Hematopoietic multipotent progenitor cell treated with erythropoietin and hydrocortisone succinate and interleukin-3 and kit ligand, for 15 days (in vitro differentiated cells): ENCODE measurements at regions not wholly inside any gene's neighbourhood (a gene's known extent, or its start where the extent isn't known, plus 50 kb on each side); places are given as distances from the start of the nearest gene placed in this dataset.
A peak's percentile ranks its signal among the peaks of the same experiment; 100 is the strongest.

Source experiments
- DNase-seq: peaks from one replicate; pipeline ENCODE4 v3.0.0-alpha.2; 2015; ENCODE audit warnings: low spot score

DNA sequence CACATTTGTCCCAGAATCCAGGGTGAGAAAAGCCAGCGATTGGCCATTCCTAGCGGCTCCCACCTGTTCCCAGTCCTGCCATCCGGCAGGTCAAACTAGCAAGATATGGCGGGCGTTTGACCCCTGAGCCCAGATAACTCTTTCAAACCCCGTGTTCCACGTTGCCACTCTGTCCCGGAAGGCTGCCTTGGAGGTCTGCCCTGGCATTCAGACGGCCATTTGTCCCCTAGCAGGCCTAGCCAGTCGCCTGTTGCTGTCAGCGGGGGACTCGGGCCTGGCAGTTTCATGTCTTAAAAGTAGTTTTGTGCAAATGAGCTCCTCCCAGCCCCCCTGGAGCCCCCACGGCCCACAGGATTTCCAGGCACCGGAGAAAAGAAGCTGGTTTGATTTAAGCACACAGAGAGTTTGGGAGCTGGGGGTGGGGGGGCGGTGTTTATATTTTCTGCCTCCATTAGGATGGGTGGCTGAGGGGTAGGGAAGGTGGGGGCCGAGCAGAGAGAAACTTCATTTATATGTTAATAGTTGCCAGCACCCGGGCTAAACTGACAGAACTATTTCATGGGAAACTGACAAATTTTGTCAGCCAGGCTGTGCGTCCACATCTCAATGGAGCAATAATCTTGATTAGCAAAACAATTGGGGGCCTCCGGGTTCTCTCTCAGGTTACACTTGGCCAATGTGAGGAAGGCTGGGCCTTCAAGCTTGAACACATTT is 240.9 kb upstream of the SALL1 start:
- DNase-seq: no peak

GRCh38 chr16:51390877-51391276 is 239.8 kb upstream of the SALL1 start:
- DNase-seq: no peak

GRCh38 chr16:51389881-51390280 is 238.8 kb upstream of the SALL1 start:
- DNase-seq: no peak

DNA sequence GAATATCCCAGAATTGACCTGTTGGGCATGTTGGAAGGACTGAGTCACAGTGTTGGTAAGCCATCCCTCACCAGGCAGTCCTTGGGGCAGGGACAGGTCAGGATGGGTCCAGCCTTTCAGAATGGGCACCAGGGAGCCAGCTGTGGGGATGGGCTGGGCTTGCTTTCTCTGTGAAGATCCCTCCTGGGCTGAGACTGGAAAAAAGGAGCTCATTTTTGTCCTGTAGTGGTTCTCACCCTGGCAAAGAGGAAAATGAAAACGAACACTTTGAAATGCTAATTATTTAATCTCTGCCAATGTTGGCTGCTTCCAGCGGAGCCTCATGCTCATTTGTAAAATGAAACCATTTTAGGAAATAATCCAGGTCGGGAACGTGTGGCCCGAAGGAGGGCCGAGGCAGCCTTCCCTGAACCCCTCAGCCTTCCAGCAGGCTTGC is 237.5 kb upstream of the SALL1 start:
- no peak for DNase-seq

DNA sequence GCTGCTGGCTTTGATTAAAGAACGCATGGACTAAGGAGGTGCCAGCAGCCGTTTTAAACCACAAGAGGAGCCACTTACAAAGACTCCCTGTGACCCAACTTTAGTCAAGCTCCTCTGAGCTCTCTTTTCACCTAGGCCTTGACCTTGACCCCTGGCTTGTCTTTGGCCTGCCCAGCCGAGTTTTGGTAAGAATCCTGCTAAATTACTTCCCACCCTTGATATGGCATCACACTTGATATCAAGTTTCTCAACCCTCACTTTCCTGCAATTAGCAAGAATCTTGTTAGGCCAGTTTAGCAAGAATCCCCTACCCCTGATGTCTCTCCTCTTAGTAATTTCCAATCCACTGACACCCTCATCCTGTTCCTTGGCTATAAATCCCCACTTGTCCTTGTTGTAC is 232.8 kb upstream of the SALL1 start:
- no peak for DNase-seq

DNA sequence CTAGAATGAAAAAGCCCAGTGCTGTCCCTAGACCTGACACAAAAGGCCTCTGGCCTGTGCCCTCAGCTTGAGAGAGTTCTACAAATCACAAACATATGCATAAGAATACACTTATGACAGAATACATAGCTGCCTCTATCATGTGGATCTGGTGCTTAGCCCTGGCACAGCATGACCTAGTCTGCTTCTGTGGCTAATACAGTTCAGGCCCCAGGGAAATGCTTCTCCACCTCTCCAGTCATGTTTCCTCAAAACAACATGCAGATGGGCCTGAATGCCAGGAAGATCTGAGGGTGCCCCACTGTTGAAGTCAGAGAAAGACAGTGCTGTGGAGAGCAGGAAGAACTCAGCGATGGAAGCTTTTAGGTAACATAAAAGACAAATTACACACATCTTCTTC is 231.9 kb upstream of the SALL1 start:
- DNase-seq: no peak

DNA sequence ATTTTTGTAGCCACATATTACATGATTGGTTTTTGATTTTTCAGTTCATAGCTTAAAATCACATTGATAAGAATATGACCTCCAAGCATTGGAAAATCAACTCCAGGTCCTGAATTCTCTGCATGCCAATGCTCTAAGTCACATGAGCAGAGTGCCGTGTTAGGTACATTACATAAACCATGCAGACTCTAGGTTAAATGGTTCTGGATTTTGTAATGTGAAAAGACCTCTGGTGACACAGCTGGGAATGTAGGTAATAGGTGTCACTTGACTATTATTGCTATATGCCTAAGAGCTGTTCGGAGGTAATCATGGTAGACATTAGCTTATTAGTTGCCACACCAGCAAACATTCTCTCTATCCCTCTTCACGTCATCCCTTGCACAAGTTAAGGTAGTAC is 231.1 kb upstream of the SALL1 start:
- no peak for DNase-seq

- DNase-seq: no peak
Observed at GRCh38 chr16:51376080-51376479, 225.0 kb upstream of the SALL1 start.

DNA sequence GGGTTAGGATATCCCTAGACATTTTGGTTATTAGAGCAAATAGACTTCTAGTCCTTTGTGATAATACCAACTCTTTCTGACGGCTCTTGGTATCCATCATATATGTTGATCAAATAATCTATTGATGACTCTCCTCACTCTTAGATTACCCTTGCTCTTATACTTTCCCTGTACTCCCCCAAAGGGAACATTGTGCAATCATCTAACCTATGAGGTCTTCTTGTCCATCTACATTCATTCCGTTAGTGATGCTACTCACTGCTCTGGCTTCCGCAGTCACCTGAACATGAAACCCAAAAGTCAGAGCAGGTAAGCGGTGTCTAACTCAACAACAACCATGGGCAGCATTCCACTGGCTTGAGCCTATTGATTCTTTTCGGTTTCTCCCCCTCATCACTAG is 223.7 kb upstream of the SALL1 start:
- DNase-seq: no peak

DNA sequence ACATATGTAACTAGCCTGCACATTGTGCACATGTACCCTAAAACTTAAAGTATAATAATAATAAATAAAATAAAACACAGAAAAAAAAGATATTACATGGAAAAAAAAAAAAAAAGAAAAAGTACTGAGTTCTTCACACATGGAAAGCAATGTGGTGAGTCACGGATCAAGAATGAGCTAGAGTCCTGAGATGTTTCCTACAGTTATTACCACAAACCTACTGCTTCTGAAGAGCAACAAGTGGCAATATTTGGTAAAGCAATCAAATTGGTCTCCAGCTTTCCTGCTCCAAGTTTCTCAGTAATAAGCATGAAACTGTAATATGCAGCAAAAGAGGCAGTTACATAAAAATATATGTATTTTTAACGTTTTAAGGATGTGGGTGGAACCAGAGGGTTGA is 223.3 kb upstream of the SALL1 start:
- DNase-seq: no peak

DNA sequence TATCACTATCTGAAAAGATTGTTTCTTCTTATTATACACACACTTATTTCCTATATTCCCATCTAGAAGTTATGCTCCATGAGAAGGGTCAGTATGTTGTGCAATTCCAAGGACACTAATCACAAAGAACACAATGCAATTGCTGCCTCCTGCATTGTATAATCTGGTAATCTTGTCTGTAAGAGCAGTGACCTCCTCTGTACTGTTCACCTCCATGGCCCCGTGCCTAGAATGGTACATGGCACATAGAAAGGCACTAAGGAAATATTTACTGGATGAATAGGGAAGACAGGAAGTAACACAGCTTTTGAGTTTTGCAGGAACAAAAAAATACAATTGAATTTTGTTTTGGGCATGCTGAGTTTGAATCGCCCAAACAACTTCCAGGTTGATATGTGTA is 214.6 kb upstream of the SALL1 start:
- no peak for DNase-seq

DNA sequence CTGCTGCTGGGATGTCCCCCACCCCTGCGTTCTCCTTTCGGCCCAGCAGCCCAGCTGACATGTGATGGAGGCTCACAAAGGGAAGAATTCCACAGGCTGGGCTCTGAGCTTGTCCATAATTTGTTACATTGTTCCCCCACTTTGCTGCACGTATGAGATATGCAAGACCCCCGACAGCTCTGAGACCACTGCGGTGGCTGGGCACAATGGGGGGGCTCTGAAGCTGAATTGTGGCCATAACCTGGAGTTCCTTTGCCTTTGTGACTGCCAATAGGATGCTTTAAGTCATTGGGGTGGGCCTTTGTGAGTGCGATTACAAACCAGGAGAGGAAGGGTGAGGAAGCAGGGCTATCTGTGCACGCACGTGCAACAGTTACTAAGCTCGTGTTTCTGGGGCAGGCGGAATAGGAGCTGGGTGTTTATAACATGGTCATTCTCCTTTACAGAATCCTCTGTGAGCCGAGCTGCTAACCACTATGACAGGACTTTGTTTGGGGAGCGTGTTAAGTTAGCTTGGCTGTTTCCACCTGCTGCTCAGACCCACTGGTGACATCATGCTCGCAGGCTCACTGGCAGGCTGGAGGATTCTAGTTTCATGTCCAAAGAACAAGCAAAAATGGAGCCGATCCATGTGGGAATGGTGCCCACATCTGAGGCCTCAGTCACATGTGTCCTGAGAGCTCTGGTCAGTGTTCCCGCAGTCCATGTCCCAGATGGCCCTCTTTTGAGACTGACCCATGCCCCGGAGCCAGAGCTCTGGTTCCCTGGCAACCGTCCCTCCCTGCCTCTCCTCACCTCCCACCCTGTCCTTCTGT is 208.3 kb upstream of the SALL1 start:
- DNase-seq: no peak

DNA sequence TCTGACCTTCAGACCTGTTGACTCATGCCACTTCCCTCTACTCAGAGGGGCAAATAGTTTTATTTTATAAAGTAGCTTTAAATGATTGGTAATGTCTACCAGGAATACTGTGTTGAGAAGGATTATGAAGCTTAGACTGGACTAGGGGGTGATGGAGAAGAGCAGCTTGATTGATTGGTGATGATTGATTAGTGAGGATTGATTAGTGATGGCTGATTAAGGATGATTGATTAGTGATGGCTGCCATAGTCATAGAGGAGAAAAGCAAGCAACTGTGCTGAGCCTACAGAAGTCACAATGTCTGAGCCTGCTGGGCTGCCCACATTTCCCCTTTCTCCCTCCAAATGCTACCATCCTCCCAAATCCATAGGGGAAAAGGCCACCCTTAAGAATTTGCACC is 206.8 kb upstream of the SALL1 start:
- DNase-seq: no peak

- DNase-seq: no peak
Observed at GRCh38 chr16:51355875-51356274, 204.8 kb upstream of the SALL1 start.

GRCh38 chr16:51355195-51355594 is 204.1 kb upstream of the SALL1 start:
- DNase-seq: no peak

GRCh38 chr16:51353055-51353454 is 202.0 kb upstream of the SALL1 start:
- DNase-seq: no peak

- DNase-seq: no peak
Observed at GRCh38 chr16:51349626-51350025, 198.6 kb upstream of the SALL1 start.

GRCh38 chr16:51343411-51343810 is 192.3 kb upstream of the SALL1 start:
- DNase-seq: no peak

- DNase-seq: no peak
Observed at GRCh38 chr16:51341204-51341603, 190.1 kb upstream of the SALL1 start.

GRCh38 chr16:51337662-51338061 is 186.6 kb upstream of the SALL1 start:
- DNase-seq: no peak

DNA sequence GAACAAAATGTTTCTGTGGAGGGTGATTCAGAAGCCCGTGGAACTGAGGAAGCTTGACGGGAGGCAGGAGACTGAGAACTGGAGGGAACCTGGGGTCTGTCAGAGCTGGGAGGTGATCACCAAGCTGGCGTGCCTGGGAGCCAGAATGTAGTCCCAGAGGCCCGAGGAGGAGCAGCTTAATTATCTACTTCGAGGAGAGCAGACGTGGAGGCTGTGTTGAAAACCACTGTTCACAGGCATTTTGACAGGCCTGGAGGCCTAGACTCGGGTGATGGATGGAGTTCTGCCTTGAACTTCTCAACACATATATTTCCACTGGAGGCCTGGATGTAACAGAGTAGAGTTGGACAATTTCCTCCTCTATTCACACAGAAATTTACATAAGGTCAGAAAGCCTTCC is 177.7 kb upstream of the SALL1 start:
- no peak for DNase-seq

- no peak for DNase-seq
Observed at GRCh38 chr16:51327001-51327400, 175.9 kb upstream of the SALL1 start.

- DNase-seq: peak; percentile 2
Observed at GRCh38 chr16:51326131-51326856, 175.2 kb upstream of the SALL1 start.
